IMR-90 (cell line): ENCODE measurements at regions not wholly inside any gene's neighbourhood (a gene's known extent, or its start where the extent isn't known, plus 50 kb on each side); places are given as distances from the start of the nearest gene placed in this dataset.

ENCODE experiments used
- ATAC-seq: fragments of 200-7000 bp; cut with Tn5 transposase; 2 replicates; pipeline ENCODE4 v1.9.1; 2020; ENCODE audit warnings: low read depth, mild to moderate bottlenecking, moderate library complexity
- BruUV-seq: library from RNA; stranded (reverse); fragments of 400-500 nt; replicated peaks from 2 replicates; lab custom pipeline; 2021; lab: Mats Ljungman, UMichigan
- CTCF ChIA-PET: fragments of 300-600 bp; formaldehyde crosslinking; extraction: SDS; loops from one replicate; lab custom pipeline; 2021; ENCODE audit warnings: antibody characterized with exemption; lab: Yijun Ruan, JAX
- POLR2A ChIA-PET: fragments of 300-600 bp; sonication (Branson Sonifier 250); formaldehyde crosslinking; loops from one replicate; lab custom pipeline; 2022; ENCODE audit warnings: antibody characterized with exemption; ENCODE audit not compliant: unreplicated experiment; lab: Charles Lee
- DNase-seq: peaks from one replicate; pipeline ENCODE4 v3.0.0; 2013
- H2AFZ ChIP-seq: replicated peaks from 2 replicates; pipeline ENCODE3; 2013; ENCODE audit warnings: low read length, mild to moderate bottlenecking; ENCODE audit not compliant: poor library complexity
- H2AK5ac ChIP-seq: 2 replicates; pipeline ENCODE4 v1.6.1; 2013; ENCODE audit warnings: low read depth, low read length, inconsistent platforms
- H2AK9ac ChIP-seq: replicated peaks from 2 replicates; pipeline ENCODE3; 2013; ENCODE audit warnings: mild to moderate bottlenecking, low read depth, low read length, moderate library complexity; ENCODE audit not compliant: poor library complexity
- H2BK120ac ChIP-seq: 2 replicates; pipeline ENCODE4 v1.6.1; 2013; ENCODE audit warnings: low read depth, low read length, inconsistent platforms
- H2BK15ac ChIP-seq: 3 replicates; pipeline ENCODE4 v1.6.1; 2013; ENCODE audit warnings: low read depth, low read length, inconsistent platforms
- H2BK20ac ChIP-seq: 2 replicates; pipeline ENCODE4 v1.6.1; 2013; ENCODE audit warnings: low read depth, mild to moderate bottlenecking, inconsistent platforms, low read length, moderate library complexity
- H2BK5ac ChIP-seq: 2 replicates; pipeline ENCODE4 v1.6.1; 2013; ENCODE audit warnings: mild to moderate bottlenecking, low read depth, low read length, inconsistent platforms; ENCODE audit not compliant: poor library complexity, severe bottlenecking
- H3K14ac ChIP-seq: replicated peaks from 2 replicates; pipeline ENCODE4 v1.6.1; 2013; ENCODE audit warnings: low read depth, low read length, inconsistent platforms
- H3K18ac ChIP-seq: 2 replicates; pipeline ENCODE4 v1.6.1; 2013; ENCODE audit warnings: low read depth, low read length, control low read depth
- H3K23ac ChIP-seq: 2 replicates; pipeline ENCODE4 v1.6.1; 2013; ENCODE audit warnings: low read depth, low read length, inconsistent platforms
- H3K27ac ChIP-seq: 2 replicates; pipeline ENCODE4 v1.5.1; 2013; ENCODE audit warnings: mild to moderate bottlenecking, control low read depth, low read length; ENCODE audit not compliant: insufficient read depth
- H3K27me3 ChIP-seq: 2 replicates; pipeline ENCODE4 v1.6.1; 2013; ENCODE audit warnings: low read length; ENCODE audit not compliant: control insufficient read depth, insufficient read depth
- H3K36me3 ChIP-seq: 2 replicates; pipeline ENCODE4 v1.6.1; 2013; ENCODE audit warnings: low read length, mixed read lengths; ENCODE audit not compliant: control insufficient read depth, insufficient read depth
- H3K4ac ChIP-seq: 2 replicates; pipeline ENCODE4 v1.6.1; 2013; ENCODE audit warnings: low read depth, low read length, inconsistent platforms
- H3K4me1 ChIP-seq: 2 replicates; pipeline ENCODE4 v1.6.1; 2013; ENCODE audit warnings: low read length, mixed read lengths; ENCODE audit not compliant: control insufficient read depth, insufficient read depth
- H3K4me2 ChIP-seq: 2 replicates; pipeline ENCODE4 v1.6.1; 2013; ENCODE audit warnings: low read depth, mild to moderate bottlenecking, control low read depth, low read length, moderate library complexity
- H3K4me3 ChIP-seq: 2 replicates; pipeline ENCODE4 v1.5.1; 2013; ENCODE audit warnings: low read depth, mild to moderate bottlenecking, control low read depth, low read length, moderate library complexity; ENCODE audit not compliant: insufficient read depth
- H3K56ac ChIP-seq: 2 replicates; pipeline ENCODE4 v1.6.1; 2013; ENCODE audit warnings: low read length, inconsistent platforms; ENCODE audit not compliant: insufficient read depth; ENCODE audit errors: extremely low read depth
- H3K79me1 ChIP-seq, 2 experiments: 2 replicates each; pipeline ENCODE4 v1.6.1; 2013; ENCODE audit warnings: low read length in 2 of 2, inconsistent platforms in 1 of 2, low read depth in 1 of 2
- H3K9ac ChIP-seq: 2 replicates; pipeline ENCODE4 v1.6.1; 2013; ENCODE audit warnings: low read depth, low read length, control low read depth
- H3K9me1 ChIP-seq: 2 replicates; pipeline ENCODE4 v1.6.1; 2013; ENCODE audit warnings: low read length, inconsistent platforms; ENCODE audit not compliant: insufficient read depth
- H3K9me3 ChIP-seq: 2 replicates; pipeline ENCODE4 v1.6.1; 2013; ENCODE audit warnings: low read length; ENCODE audit not compliant: control insufficient read depth, insufficient read depth
- H4K20me1 ChIP-seq: 2 replicates; pipeline ENCODE4 v1.6.1; 2013; ENCODE audit warnings: low read length, inconsistent platforms; ENCODE audit not compliant: insufficient read depth
- H4K5ac ChIP-seq: 2 replicates; pipeline ENCODE4 v1.6.1; 2013; ENCODE audit warnings: mild to moderate bottlenecking, low read depth, low read length, control low read depth
- H4K8ac ChIP-seq, 2 experiments: 2 replicates each; pipeline ENCODE4 v1.6.1; 2013; ENCODE audit warnings: low read depth in 2 of 2, low read length in 2 of 2, control low read depth in 1 of 2, inconsistent platforms in 1 of 2
- H4K91ac ChIP-seq: 2 replicates; pipeline ENCODE4 v1.6.1; 2013; ENCODE audit warnings: low read depth, low read length, inconsistent platforms; ENCODE audit not compliant: insufficient read depth
- CEBPB ChIP-seq: IDR thresholded peaks from 2 replicates; pipeline ENCODE4 v1.6.1; 2012; ENCODE audit warnings: low read depth, low read length, improper control_type of control experiment
- CHD1 ChIP-seq: IDR thresholded peaks from 2 replicates; pipeline ENCODE4 v1.6.1; 2012; ENCODE audit warnings: low read depth, low read length, improper control_type of control experiment
- FOS ChIP-seq: fragments of 150-350 bp; IDR thresholded peaks from 2 replicates; pipeline ENCODE4 v1.6.1; 2016; ENCODE audit warnings: low read depth, low read length
- MAFK ChIP-seq: IDR thresholded peaks from 2 replicates; pipeline ENCODE4 v1.6.1; 2012; ENCODE audit warnings: low read depth, low read length, improper control_type of control experiment
- MAZ ChIP-seq: IDR thresholded peaks from 2 replicates; pipeline ENCODE4 v1.6.1; 2012; ENCODE audit warnings: low read depth, mild to moderate bottlenecking, low read length, improper control_type of control experiment, moderate library complexity, borderline replicate concordance
- MXI1 ChIP-seq: IDR thresholded peaks from 2 replicates; pipeline ENCODE4 v1.6.1; 2012; ENCODE audit warnings: low read depth, mild to moderate bottlenecking, low read length, moderate library complexity, borderline replicate concordance
- NFE2L2 ChIP-seq: fragments of 150-350 bp; IDR thresholded peaks from 2 replicates; pipeline ENCODE4 v1.6.1; 2016; ENCODE audit warnings: low read depth, mild to moderate bottlenecking, low read length
- POLR2A ChIP-seq: IDR thresholded peaks from 2 replicates; pipeline ENCODE4 v1.6.1; 2012; ENCODE audit warnings: mild to moderate bottlenecking, low read depth, low read length
- RAD21 ChIP-seq: IDR thresholded peaks from 2 replicates; pipeline ENCODE4 v1.6.1; 2012; ENCODE audit warnings: low read length, improper control_type of control experiment
- RCOR1 ChIP-seq: IDR thresholded peaks from 2 replicates; pipeline ENCODE4 v1.6.1; 2012; ENCODE audit warnings: mild to moderate bottlenecking, low read length, improper control_type of control experiment; ENCODE audit not compliant: insufficient replicate concordance
- whole genome bisulfite sequencing, 2 experiments: methylation state at CpG; one replicate each; pipeline versions ENCODE4 v1.1.5 to v1.1.7; 2013; ENCODE audit warnings: missing lambda C conversion rate in 2 of 2; ENCODE audit not compliant: insufficient read length in 1 of 2; ENCODE audit errors: extremely low coverage in 2 of 2; 5-methylcytosine and 5-hydroxymethylcytosine counted together
- dilution Hi-C: fragments of 300-500 bp; cut with HindIII; formaldehyde crosslinking; loops from one replicate; pipeline ENCODE4 v1.14.3; 2018; ENCODE audit warnings: low sequenced_read_pairs; ENCODE audit not compliant: unreplicated experiment
- in situ Hi-C: fragments of 300-500 bp; cut with MboI; formaldehyde crosslinking; loops from 3 replicates; pipeline ENCODE4 v1.14.3; 2019; ENCODE audit warnings: low sequenced_read_pairs, inconsistent platforms, mixed read lengths
- intact Hi-C: fragments of 100-400 bp; cut with micrococcal nuclease; formaldehyde crosslinking; loops from 2 replicates; pipeline ENCODE4 v1.10.0; 2022
- TF ChIP-seq, protein P1 (sequence below): conservative IDR thresholded peaks from 2 replicates; pipeline ENCODE4 v1.5.1; 2012; ENCODE audit warnings: mild to moderate bottlenecking, low read depth, low read length, improper control_type of control experiment

DNA sequence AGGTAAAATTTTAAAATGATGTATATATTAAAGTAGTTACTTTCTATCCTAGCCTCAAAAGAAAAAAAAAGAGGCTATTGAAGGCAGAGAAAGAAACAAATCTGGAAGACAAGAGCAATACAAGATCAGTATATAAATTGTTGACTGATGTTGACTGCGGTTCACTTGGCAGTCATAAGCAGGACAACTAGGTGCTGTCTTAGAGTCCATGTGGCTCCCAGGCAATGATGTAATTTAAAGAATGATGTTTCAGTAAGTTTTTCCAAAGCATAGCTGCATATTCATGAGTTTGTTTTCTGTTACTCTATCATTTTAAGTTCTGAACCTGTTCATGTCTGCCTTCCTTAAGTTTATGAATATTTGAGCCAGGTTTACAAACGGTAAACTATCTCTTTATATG, 630.2 kb downstream of the FAT4 start:
- DNase-seq = no peak
- POLR2A ChIA-PET = no interaction called here
- no peaks in the 10 kb centered on the region for H3K27me3 ChIP-seq
- H3K4ac ChIP-seq = no peak overlapping the region
- H3K18ac ChIP-seq = no peak overlapping the region
- no peaks in the 10 kb centered on the region for H3K4me1 ChIP-seq
- no CpG with 5 or more reads among the region's 2 CpGs for WGBS, 2 experiments
- H3K9ac ChIP-seq = no peak overlapping the region
- no peaks in the 10 kb centered on the region for H3K36me3 ChIP-seq
- no peak overlapping the region for H2AFZ ChIP-seq
- H3K56ac ChIP-seq = no peak overlapping the region
- no peak overlapping the region for H3K23ac ChIP-seq
- no peak overlapping the region for H3K4me2 ChIP-seq
- H3K79me1 ChIP-seq = no peaks in the 10 kb centered on the region
- H3K9me1 ChIP-seq = no peaks in the 10 kb centered on the region
- CTCF ChIA-PET = no interaction called here
- H2AK5ac ChIP-seq = no peak overlapping the region
- in situ Hi-C loops = no loop called here
- H2BK5ac ChIP-seq = no peak overlapping the region
- no peak overlapping the region for H3K4me3 ChIP-seq
- intact Hi-C loops = no loop called here
- no peak overlapping the region for H4K5ac ChIP-seq
- no peak overlapping the region for H2AK9ac ChIP-seq
- H4K91ac ChIP-seq = no peak overlapping the region
- no peak for ATAC-seq
- H2BK20ac ChIP-seq = no peak overlapping the region
- H2BK120ac ChIP-seq = no peak overlapping the region
- no peak overlapping the region for H3K27ac ChIP-seq
- dilution Hi-C loops = no loop called here
- no peak overlapping the region for H2BK15ac ChIP-seq
- no peaks in the 10 kb centered on the region for H3K9me3 ChIP-seq
- BruUV-seq = no TSS peak
- no peak overlapping the region for H3K14ac ChIP-seq
- H4K8ac ChIP-seq = no peak overlapping the region
- TF ChIP-seq CHD1 (no peak), NFE2L2 (no peak), CEBPB (no peak), RAD21 (no peak), RCOR1 (no peak), MAFK (no peak), POLR2A (no peak), MAZ (no peak), FOS (no peak), MXI1 (no peak)
- TF ChIP-seq, protein P1, sequence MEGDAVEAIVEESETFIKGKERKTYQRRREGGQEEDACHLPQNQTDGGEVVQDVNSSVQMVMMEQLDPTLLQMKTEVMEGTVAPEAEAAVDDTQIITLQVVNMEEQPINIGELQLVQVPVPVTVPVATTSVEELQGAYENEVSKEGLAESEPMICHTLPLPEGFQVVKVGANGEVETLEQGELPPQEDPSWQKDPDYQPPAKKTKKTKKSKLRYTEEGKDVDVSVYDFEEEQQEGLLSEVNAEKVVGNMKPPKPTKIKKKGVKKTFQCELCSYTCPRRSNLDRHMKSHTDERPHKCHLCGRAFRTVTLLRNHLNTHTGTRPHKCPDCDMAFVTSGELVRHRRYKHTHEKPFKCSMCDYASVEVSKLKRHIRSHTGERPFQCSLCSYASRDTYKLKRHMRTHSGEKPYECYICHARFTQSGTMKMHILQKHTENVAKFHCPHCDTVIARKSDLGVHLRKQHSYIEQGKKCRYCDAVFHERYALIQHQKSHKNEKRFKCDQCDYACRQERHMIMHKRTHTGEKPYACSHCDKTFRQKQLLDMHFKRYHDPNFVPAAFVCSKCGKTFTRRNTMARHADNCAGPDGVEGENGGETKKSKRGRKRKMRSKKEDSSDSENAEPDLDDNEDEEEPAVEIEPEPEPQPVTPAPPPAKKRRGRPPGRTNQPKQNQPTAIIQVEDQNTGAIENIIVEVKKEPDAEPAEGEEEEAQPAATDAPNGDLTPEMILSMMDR = no peak
- no peaks in the 10 kb centered on the region for H4K20me1 ChIP-seq
